ENCODE measurements at regions not wholly inside any gene's neighbourhood (a gene's known extent, or its start where the extent isn't known, plus 50 kb on each side); places are given as distances from the start of the nearest gene placed in this dataset.
A peak's percentile ranks its signal among the peaks of the same experiment; 100 is the strongest.

- H3K27ac ChIP-seq (ENCODE audit: low read depth in 2 of 2, low read length in 2 of 2), result no peak overlapping the region
- no peak for FAIRE-seq
- no peak overlapping the region for H3K4me3 ChIP-seq (ENCODE audit: low read length in 3 of 3)
- H3K4me1 ChIP-seq (ENCODE audit: control insufficient read depth in 2 of 3, insufficient read depth in 2 of 3, low read depth in 1 of 3, low read length in 3 of 3), result no peaks in the 10 kb centered on the region
- no peaks in the 10 kb centered on the region for H3K36me3 ChIP-seq (ENCODE audit: control insufficient read depth in 2 of 3, insufficient read depth in 3 of 3, low read length in 3 of 3)
- intact Hi-C loops (cut with DNase I), result no loop called here
- no peaks in the 10 kb centered on the region for H3K9me3 ChIP-seq (ENCODE audit: control insufficient read depth in 2 of 3, insufficient read depth in 1 of 3, low read length in 3 of 3)
- no peak for TF ChIP-seq CTCF (IDR thresholded peaks at IDR 0.05; ENCODE audit: borderline replicate concordance, extremely low read depth, insufficient read depth)
- no peaks in the 10 kb centered on the region for H3K27me3 ChIP-seq (ENCODE audit: control insufficient read depth, insufficient read depth, low read length)
- DNase-seq, result no peak
- H3K9ac ChIP-seq (ENCODE audit: low read length in 3 of 3), result no peak overlapping the region
Observed at GRCh38 chr3:116524453-116525210, 79.3 kb upstream of the LSAMP start.

GRCh38 chr3:116552246-116552645 is 107.0 kb upstream of the LSAMP start:
- peak in 3 of 5 donors; percentile 44 to 82 (median 73) for DNase-seq

GRCh38 chr3:116553355-116553754 is 108.1 kb upstream of the LSAMP start:
- Histone ChIP-seq H3K4me3 (ENCODE audit: low read length in 3 of 3) (no peak overlapping the region), H3K36me3 (ENCODE audit: control insufficient read depth in 2 of 3, insufficient read depth in 3 of 3, low read length in 3 of 3) (no peaks in the 10 kb centered on the region), H3K27me3 (ENCODE audit: control insufficient read depth, insufficient read depth, low read length) (no peaks in the 10 kb centered on the region), H3K4me1 (ENCODE audit: control insufficient read depth in 2 of 3, insufficient read depth in 2 of 3, low read depth in 1 of 3, low read length in 3 of 3) (no peaks in the 10 kb centered on the region), H3K9ac (ENCODE audit: low read length in 3 of 3) (no peak overlapping the region), H3K27ac (ENCODE audit: low read depth in 2 of 2, low read length in 2 of 2) (no peak overlapping the region), H3K9me3 (ENCODE audit: control insufficient read depth in 2 of 3, insufficient read depth in 1 of 3, low read length in 3 of 3) (no peaks in the 10 kb centered on the region)
- intact Hi-C loops (cut with DNase I), result no loop called here
- no peak for TF ChIP-seq CTCF (IDR thresholded peaks at IDR 0.05; ENCODE audit: borderline replicate concordance, extremely low read depth, insufficient read depth)
- FAIRE-seq (no peak), DNase-seq (no peak)

More at GRCh38 chr3:116552246-116552645, 107.0 kb upstream of the LSAMP start:
- FAIRE-seq, result no peak
- Histone ChIP-seq H3K27ac (ENCODE audit: low read depth in 2 of 2, low read length in 2 of 2) (no peak overlapping the region), H3K4me3 (ENCODE audit: low read length in 3 of 3) (no peak overlapping the region), H3K27me3 (ENCODE audit: control insufficient read depth, insufficient read depth, low read length) (no peaks in the 10 kb centered on the region), H3K9me3 (ENCODE audit: control insufficient read depth in 2 of 3, insufficient read depth in 1 of 3, low read length in 3 of 3) (no peaks in the 10 kb centered on the region), H3K36me3 (ENCODE audit: control insufficient read depth in 2 of 3, insufficient read depth in 3 of 3, low read length in 3 of 3) (no peaks in the 10 kb centered on the region), H3K9ac (ENCODE audit: low read length in 3 of 3) (no peak overlapping the region), H3K4me1 (ENCODE audit: control insufficient read depth in 2 of 3, insufficient read depth in 2 of 3, low read depth in 1 of 3, low read length in 3 of 3) (no peaks in the 10 kb centered on the region)
- no peak for TF ChIP-seq CTCF (IDR thresholded peaks at IDR 0.05; ENCODE audit: borderline replicate concordance, extremely low read depth, insufficient read depth)
- intact Hi-C loops (cut with DNase I), result no loop called here
